GM21423 (cell line): ENCODE measurements at regions not wholly inside any gene's neighbourhood (a gene's known extent, or its start where the extent isn't known, plus 50 kb on each side); places are given as distances from the start of the nearest gene placed in this dataset.

ENCODE experiments used
- ATAC-seq: cut with Tn5 transposase; IDR thresholded peaks from one replicate; pipeline ENCODE4 v1.9.1; 2021; ENCODE audit warnings: mild to moderate bottlenecking, moderate library complexity; ENCODE audit not compliant: unreplicated experiment

GRCh38 chr7:117972606-117973005 is 99.4 kb upstream of the CTTNBP2 start:
- ATAC-seq = no peak

DNA sequence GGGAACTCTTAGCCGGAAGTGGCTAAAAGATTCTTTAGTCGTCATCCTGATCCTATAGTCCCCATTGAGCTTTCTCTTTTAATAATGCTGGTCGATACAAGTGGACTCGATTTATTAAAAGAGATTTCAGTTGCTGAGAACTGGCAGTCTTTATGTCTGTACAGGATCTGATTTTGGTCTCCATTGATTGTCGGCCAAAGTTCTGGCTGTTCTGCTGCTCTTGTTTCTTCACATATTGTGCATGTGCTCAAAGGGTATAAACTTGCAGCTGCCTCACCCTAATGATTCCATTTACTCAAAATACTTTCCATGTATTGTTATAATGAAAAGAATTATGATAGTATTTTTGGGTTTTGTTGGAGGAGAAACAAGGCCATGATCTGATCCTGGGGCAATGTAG is 100.7 kb upstream of the CTTNBP2 start:
- ATAC-seq = no peak

GRCh38 chr7:117974891-117975290 is 101.7 kb upstream of the CTTNBP2 start:
- no peak for ATAC-seq

- ATAC-seq = no peak
Observed at GRCh38 chr7:117975476-117975875, 102.2 kb upstream of the CTTNBP2 start.

DNA sequence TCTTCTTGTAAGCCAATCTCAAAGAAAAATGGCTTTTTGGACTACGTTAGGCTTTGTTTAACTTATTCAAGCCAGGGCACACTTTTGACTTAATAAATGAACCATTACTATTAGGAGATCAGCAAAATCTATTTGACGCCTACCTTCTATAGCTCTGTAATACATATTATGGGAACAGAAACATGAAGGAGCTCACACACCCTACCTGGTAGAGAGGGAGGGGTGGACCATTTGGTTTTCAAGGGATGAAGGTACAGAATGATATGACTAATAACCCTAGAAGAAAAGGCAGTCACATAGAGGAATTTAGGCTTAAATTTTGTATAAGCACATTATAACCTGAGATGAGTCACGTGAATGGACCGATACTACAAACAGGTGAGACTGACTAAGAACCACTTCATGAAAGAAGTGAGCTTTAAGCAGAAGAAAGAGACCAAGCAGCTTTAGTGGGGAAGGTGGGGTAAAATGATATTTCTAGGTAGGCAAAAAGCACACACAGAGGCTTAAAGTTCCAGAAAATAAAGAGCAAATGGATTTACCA is 106.8 kb upstream of the CTTNBP2 start:
- no peak for ATAC-seq

GRCh38 chr7:117982071-117983055 is 109.1 kb upstream of the CTTNBP2 start:
- ATAC-seq = no peak

DNA sequence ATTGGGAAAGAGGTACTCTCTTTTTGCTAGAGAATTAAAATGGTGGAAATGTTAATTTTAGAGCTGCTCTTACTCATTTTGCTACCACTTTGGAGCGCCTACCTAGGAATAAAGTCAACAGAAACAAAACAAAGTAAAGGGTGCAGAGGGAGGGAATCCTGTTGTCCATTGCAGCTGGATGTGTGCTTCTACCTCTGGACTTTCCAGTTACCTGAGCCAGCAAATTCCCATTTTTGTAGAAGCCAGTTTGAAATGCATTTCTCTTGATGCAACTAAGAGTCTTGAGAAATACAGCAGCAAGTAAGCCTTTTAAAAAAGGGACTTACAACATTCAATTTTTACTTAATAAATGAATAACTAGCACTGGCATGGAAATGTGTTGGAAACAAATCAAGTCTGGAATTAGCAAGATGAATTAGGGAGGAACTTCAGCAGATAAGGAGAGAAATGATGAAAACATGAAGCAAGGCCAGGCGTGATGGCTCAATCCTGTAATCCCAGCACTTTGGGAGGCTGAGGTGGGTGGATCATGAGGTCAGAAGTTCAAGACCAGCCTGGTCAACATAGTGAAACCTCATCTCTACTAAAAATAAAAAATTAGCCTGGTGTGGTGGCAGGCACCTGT is 113.5 kb upstream of the CTTNBP2 start:
- no peak for ATAC-seq

GRCh38 chr7:117990834-117991233 is 117.6 kb upstream of the CTTNBP2 start:
- no peak for ATAC-seq

GRCh38 chr7:117992635-117993376 is 119.6 kb upstream of the CTTNBP2 start:
- ATAC-seq = no peak

DNA sequence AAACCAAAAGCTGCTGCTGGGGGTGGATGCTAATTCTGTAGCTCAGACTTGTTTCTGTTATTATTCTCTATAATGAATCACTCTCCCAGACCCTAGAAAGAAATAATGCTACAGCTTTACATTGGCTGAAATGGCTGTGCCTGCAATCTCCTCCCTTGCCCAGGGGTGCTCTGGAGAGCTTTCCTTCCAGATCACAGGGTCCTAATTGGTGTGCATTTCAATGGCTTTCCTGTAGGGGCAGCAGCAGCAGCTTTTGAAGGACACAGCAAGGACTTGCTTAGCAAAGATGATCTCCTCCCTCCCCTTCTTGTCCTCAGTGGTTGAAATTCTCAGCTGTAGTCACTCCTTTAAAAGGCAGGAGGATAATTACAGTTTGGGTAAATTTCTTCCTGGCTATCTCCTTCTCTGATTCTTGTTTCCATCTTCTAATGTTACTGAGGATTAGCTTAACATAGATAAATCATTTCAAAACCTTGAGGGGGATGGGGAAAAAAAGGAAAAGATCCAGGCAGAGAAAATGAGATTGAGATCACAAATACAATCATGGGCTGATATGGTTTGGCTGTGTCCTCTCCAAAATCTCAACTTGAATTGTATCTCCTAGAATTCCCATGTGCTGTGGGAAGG is 120.2 kb upstream of the CTTNBP2 start:
- ATAC-seq = peak; percentile 99

DNA sequence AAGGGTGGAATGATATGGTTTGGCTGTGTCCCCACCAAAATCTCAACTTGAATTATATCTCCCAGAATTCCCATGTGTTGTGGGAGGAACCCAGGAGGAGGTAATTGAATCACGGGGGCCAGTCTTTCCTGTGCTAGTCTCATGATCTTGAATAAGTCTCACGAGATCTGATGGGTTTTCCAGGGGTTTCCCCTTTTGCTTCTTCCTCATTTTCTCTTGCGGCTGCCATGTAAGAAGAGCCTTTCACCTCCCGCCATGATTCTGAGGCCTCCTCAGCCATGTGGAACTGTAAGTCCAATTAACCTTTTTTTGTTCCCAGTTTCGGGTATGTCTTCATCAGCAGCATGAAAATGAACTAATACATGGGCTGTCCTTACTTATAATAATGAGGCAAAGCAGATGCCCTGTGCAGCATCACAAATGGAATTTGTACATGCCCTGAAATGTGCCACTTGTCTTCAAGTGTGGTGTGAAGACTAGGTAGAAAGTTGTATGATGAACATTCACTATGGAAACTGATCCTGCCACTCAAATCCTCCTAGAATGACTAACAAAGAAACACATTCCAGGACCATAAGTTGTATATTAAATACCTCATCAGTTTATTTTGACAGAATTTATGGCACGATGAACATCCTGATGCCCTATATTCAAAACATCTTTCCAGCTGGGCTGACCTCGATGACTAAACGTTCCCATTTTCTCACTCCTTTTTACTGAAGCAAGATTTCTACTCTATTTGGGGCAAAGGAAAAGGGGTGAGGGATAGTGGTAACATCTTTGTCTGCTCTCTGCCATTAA is 122.8 kb upstream of the CTTNBP2 start:
- ATAC-seq = no peak

DNA sequence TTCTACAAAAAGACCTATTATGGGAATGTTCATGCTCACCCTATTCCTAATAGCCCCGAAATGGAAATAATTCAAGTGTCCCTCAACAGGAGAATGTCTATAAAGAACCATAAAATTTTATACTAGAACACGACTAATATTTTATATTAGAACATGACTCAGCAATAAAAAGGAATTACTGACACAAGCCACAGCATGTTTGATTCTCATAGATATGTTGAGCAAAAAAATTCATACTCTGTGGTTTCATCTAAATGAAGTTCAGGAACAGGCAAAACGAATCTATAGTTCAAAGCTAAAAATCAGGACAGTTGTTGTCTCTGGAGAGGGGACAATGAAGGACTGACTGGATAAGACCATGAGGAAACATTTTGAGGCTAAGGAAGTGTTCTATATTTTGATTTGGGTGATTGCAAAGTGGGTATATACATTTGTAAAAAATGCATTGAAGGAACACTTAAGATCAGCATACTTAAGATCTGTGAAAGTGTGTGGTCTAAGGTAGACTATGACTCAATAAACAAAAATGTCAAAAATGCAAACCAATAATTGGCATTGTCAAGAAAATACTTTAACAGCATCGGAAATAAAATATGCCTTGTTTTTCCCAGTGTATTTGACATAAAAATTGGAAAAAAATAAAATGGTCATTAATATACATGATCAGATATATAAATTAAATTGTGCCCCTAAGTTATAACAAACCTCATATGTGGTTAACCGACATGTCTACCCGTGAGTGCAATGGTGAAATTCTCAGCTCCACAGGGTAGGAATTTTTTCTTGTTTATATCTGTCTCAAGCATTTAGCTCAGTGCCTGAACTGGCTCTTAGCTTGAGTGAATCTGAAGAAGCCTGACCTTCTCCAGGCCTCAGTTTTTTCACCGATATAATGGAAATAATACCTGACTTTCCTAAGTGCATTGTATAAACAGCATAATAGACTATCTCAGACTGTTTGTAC is 124.9 kb upstream of the CTTNBP2 start:
- no peak for ATAC-seq

- no peak for ATAC-seq
Observed at GRCh38 chr7:118000480-118001202, 127.4 kb upstream of the CTTNBP2 start.

- no peak for ATAC-seq
Observed at GRCh38 chr7:118003476-118003875, 130.2 kb upstream of the CTTNBP2 start.

DNA sequence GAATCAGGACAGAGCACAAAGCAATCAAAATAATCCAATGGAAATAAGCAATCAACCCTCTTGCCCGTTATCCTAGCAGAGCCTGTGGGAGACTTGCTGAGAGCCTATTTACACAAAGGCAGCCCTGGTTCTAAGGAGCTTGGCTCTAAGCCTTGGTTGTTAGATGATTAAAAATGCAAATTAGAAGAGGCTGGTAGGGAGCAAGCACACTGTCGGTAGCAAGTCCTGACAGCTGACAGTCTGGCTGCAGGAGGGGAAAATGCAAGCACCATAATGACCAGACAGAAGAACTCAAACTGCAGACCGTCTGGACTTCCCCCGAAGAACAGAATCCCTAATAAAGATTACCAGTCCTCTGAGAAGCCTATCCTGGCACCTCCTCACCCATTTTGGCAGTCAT is 131.8 kb upstream of the CTTNBP2 start:
- ATAC-seq = no peak

GRCh38 chr7:118006979-118007378 is 133.7 kb upstream of the CTTNBP2 start:
- ATAC-seq = no peak

DNA sequence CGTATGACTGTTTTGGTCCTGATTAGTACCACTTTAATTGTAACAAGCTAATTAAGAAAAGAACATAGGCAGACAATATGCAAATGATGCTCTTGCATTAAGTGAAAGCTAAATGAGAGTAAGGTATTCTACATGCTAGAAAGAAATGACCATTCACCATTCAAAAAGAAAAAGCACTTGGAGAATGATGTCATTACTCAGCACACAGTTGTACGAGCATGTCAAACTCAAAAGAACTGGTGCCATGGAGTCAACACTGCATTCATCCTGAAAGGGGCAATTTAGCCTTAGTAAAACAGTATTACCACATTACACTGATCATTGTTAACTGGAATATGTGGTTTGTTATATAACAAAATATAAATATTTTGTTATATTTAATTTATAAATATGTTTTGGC is 136.2 kb upstream of the CTTNBP2 start:
- ATAC-seq = no peak

- ATAC-seq = no peak
Observed at GRCh38 chr7:118011652-118012051, 138.4 kb upstream of the CTTNBP2 start.
